ENCODE measurements at regions not wholly inside any gene's neighbourhood (a gene's known extent, or its start where the extent isn't known, plus 50 kb on each side); places are given as distances from the start of the nearest gene placed in this dataset.

DNA sequence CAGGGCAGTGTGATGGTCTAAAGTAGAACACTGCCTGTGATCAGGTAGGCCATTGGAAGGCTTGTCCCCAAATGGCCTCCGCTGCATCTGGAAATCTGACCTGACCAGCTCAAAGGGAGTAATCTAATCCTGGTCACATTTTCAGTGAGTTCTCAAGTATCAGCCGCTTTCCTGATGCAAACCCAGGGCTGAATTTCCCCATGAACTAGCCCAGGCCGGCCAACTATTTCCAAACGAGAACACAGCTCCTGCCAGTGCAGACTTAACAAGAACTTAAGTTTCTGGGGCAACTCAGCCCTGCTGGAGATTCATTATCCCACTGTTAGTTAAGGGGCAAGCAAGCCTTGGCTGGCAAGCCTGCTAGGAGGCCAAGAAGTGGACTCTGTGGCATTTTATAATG is 59.6 kb upstream of the FAM180A start:
- TF ChIP-seq, protein P1, sequence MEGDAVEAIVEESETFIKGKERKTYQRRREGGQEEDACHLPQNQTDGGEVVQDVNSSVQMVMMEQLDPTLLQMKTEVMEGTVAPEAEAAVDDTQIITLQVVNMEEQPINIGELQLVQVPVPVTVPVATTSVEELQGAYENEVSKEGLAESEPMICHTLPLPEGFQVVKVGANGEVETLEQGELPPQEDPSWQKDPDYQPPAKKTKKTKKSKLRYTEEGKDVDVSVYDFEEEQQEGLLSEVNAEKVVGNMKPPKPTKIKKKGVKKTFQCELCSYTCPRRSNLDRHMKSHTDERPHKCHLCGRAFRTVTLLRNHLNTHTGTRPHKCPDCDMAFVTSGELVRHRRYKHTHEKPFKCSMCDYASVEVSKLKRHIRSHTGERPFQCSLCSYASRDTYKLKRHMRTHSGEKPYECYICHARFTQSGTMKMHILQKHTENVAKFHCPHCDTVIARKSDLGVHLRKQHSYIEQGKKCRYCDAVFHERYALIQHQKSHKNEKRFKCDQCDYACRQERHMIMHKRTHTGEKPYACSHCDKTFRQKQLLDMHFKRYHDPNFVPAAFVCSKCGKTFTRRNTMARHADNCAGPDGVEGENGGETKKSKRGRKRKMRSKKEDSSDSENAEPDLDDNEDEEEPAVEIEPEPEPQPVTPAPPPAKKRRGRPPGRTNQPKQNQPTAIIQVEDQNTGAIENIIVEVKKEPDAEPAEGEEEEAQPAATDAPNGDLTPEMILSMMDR (IDR thresholded peaks at IDR 0.05) = no peak
- TF ChIP-seq POLR2A (IDR thresholded peaks at IDR 0.05) = no peak
- TF ChIP-seq EP300 (IDR thresholded peaks at IDR 0.05) = no peak
- no peak for TF ChIP-seq POLR2AphosphoS5 (IDR thresholded peaks at IDR 0.05)
